ENCODE measurements at regions not wholly inside any gene's neighbourhood (a gene's known extent, or its start where the extent isn't known, plus 50 kb on each side); places are given as distances from the start of the nearest gene placed in this dataset.

DNA sequence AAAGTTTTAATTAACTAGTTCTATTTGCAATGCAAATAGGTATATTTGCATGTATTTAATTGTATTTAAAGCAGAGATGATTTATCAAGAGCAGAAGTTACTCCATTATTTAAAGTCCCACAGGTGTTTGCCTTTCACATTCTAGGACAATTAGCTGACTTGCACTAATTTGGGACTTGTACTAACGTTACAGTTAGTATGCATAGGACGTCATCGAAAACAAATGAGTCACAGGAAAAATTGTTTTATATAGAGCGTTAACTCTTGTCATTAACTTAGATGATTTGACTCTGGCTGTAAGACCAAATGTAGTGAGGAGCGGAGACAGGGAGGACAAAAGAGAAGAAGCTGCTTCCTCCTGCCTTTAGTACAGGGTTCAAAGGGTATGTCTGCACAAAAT, 126.1 kb upstream of the IFNE start:
- TF ChIP-seq TAF1 (IDR thresholded peaks at IDR 0.05; ENCODE audit: borderline replicate concordance, insufficient read depth, low read length): no peak
- no peak for TF ChIP-seq FOXP2 (optimal IDR thresholded peaks at IDR 0.05; ENCODE audit: borderline replicate concordance, extremely low read depth, extremely low read length, insufficient read depth)
- TF ChIP-seq POLR2AphosphoS5 (IDR thresholded peaks at IDR 0.05; ENCODE audit: low read depth, low read length): no peak
- TF ChIP-seq SIN3A (IDR thresholded peaks at IDR 0.05; ENCODE audit: borderline replicate concordance, insufficient read depth, low read length): no peak
- TF ChIP-seq, protein P1, sequence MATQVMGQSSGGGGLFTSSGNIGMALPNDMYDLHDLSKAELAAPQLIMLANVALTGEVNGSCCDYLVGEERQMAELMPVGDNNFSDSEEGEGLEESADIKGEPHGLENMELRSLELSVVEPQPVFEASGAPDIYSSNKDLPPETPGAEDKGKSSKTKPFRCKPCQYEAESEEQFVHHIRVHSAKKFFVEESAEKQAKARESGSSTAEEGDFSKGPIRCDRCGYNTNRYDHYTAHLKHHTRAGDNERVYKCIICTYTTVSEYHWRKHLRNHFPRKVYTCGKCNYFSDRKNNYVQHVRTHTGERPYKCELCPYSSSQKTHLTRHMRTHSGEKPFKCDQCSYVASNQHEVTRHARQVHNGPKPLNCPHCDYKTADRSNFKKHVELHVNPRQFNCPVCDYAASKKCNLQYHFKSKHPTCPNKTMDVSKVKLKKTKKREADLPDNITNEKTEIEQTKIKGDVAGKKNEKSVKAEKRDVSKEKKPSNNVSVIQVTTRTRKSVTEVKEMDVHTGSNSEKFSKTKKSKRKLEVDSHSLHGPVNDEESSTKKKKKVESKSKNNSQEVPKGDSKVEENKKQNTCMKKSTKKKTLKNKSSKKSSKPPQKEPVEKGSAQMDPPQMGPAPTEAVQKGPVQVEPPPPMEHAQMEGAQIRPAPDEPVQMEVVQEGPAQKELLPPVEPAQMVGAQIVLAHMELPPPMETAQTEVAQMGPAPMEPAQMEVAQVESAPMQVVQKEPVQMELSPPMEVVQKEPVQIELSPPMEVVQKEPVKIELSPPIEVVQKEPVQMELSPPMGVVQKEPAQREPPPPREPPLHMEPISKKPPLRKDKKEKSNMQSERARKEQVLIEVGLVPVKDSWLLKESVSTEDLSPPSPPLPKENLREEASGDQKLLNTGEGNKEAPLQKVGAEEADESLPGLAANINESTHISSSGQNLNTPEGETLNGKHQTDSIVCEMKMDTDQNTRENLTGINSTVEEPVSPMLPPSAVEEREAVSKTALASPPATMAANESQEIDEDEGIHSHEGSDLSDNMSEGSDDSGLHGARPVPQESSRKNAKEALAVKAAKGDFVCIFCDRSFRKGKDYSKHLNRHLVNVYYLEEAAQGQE (IDR thresholded peaks at IDR 0.05; ENCODE audit: insufficient read depth in 1 of 2, low read depth in 2 of 2, low read length in 2 of 2): no peak

DNA sequence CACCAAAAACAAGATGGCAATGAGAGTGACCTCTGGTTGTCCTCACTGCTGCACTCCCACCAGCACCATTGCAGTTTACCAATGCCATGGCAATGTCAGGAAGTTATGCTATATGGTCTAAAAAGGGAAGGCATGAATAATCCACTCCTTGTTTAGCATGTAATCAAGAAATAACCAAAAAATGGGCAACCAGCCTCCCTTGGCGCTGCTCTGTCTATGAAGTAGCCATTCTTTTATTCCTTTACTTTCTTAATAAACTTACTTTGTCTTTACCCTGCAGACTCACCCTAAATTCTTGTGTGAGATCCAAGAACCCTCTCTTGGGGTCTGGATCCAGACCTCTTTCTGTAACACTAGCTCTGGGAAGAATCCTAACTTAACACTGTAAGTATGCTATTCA, 127.4 kb upstream of the IFNE start:
- TF ChIP-seq, protein P1 (IDR thresholded peaks at IDR 0.05; ENCODE audit: insufficient read depth in 1 of 2, low read depth in 2 of 2, low read length in 2 of 2): no peak
- TF ChIP-seq SIN3A (IDR thresholded peaks at IDR 0.05; ENCODE audit: borderline replicate concordance, insufficient read depth, low read length) (no peak), TAF1 (IDR thresholded peaks at IDR 0.05; ENCODE audit: borderline replicate concordance, insufficient read depth, low read length) (no peak), POLR2AphosphoS5 (IDR thresholded peaks at IDR 0.05; ENCODE audit: low read depth, low read length) (no peak), FOXP2 (optimal IDR thresholded peaks at IDR 0.05; ENCODE audit: borderline replicate concordance, extremely low read depth, extremely low read length, insufficient read depth) (no peak)

DNA sequence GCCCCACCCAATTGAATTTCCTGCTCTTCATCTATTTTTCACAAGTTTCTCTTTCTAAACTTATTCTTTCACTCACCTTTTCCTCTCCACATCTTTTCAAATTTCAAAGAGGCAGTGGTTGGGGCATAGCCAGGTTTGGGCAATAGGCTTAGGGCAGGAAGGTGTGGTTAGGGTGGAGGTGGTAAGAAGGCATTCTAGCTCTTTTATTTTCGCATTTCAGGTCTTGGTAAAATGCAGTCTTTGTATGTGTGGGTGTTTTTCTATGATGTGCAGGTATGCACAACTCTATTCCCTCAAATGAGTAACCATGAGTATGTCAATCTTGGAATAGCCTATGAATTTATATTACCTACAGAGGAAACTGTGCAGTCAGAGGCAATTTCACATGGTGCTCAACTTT, 129.8 kb upstream of the IFNE start:
- no peak for TF ChIP-seq SIN3A (IDR thresholded peaks at IDR 0.05; ENCODE audit: borderline replicate concordance, insufficient read depth, low read length)
- no peak for TF ChIP-seq FOXP2 (optimal IDR thresholded peaks at IDR 0.05; ENCODE audit: borderline replicate concordance, extremely low read depth, extremely low read length, insufficient read depth)
- TF ChIP-seq, protein P1 (IDR thresholded peaks at IDR 0.05; ENCODE audit: insufficient read depth in 1 of 2, low read depth in 2 of 2, low read length in 2 of 2): no peak
- no peak for TF ChIP-seq TAF1 (IDR thresholded peaks at IDR 0.05; ENCODE audit: borderline replicate concordance, insufficient read depth, low read length)

DNA sequence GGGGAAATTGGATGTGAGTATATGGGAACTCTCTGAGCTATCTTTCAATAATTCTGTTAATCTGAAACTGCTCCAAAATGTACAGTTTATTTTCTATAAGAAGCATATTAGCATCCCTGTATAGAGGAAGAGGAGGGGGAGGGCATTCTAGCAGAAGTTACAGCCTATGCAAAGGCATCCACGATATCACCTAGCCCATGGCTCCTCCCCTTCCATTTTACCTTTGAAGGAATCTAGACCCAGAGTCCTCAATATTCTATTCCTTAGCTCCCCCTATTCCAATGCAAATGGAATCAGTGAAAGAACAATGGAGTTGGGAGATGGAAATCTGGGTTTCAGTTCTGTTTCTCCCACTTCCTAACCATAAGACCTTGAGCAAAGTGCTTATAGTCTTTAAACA, 132.9 kb upstream of the IFNE start:
- TF ChIP-seq, protein P1 (IDR thresholded peaks at IDR 0.05; ENCODE audit: insufficient read depth in 1 of 2, low read depth in 2 of 2, low read length in 2 of 2): no peak
- TF ChIP-seq POLR2AphosphoS5 (IDR thresholded peaks at IDR 0.05; ENCODE audit: low read depth, low read length): no peak
- no peak for TF ChIP-seq TAF1 (IDR thresholded peaks at IDR 0.05; ENCODE audit: borderline replicate concordance, insufficient read depth, low read length)
- TF ChIP-seq SIN3A (IDR thresholded peaks at IDR 0.05; ENCODE audit: borderline replicate concordance, insufficient read depth, low read length): no peak
- TF ChIP-seq FOXP2 (optimal IDR thresholded peaks at IDR 0.05; ENCODE audit: borderline replicate concordance, extremely low read depth, extremely low read length, insufficient read depth): no peak

DNA sequence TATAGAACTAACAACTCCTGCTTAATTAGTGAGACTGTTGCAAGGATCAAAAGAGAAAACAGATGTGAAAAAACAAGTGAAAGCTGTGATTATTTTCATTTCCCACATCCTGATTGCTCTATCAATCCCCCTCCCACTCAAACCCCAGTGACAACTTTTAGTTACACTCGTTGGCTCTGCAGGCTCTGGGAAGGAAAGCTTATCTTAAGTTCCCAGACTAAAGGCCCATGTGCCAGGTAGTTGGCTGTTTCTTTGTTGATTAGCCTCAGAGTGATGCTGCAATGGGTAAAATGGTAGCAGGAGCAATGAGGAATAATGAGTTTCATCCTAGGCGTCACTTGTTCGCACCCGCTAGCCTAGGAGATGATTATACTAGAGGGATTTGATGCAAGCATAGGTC, 133.3 kb upstream of the IFNE start:
- TF ChIP-seq POLR2AphosphoS5 (IDR thresholded peaks at IDR 0.05; ENCODE audit: low read depth, low read length) (no peak), SIN3A (IDR thresholded peaks at IDR 0.05; ENCODE audit: borderline replicate concordance, insufficient read depth, low read length) (no peak), TAF1 (IDR thresholded peaks at IDR 0.05; ENCODE audit: borderline replicate concordance, insufficient read depth, low read length) (no peak), FOXP2 (optimal IDR thresholded peaks at IDR 0.05; ENCODE audit: borderline replicate concordance, extremely low read depth, extremely low read length, insufficient read depth) (no peak)
- TF ChIP-seq, protein P1 (IDR thresholded peaks at IDR 0.05; ENCODE audit: insufficient read depth in 1 of 2, low read depth in 2 of 2, low read length in 2 of 2): no peak
